Neuronal stem cell (in vitro differentiated cells): ENCODE measurements at regions not wholly inside any gene's neighbourhood (a gene's known extent, or its start where the extent isn't known, plus 50 kb on each side); places are given as distances from the start of the nearest gene placed in this dataset.

Experiments
- DNase-seq: peaks from one replicate; pipeline ENCODE4 v3.0.0-alpha.2; 2013; ENCODE audit warnings: low spot score
- H2AFZ ChIP-seq: one replicate; pipeline ENCODE4 v1.6.1; 2013; ENCODE audit warnings: mild to moderate bottlenecking, low read length, inconsistent platforms
- H2AK5ac ChIP-seq: 2 replicates; pipeline ENCODE4 v1.6.1; 2013; ENCODE audit warnings: low read depth, mild to moderate bottlenecking, inconsistent platforms, low read length, moderate library complexity, mixed read lengths
- H2BK120ac ChIP-seq: 2 replicates; pipeline ENCODE4 v1.6.1; 2013; ENCODE audit warnings: low read depth, mild to moderate bottlenecking, inconsistent platforms, low read length, moderate library complexity, mixed read lengths
- H2BK12ac ChIP-seq: one replicate; pipeline ENCODE4 v1.6.1; 2013; ENCODE audit warnings: low read length, inconsistent platforms
- H2BK15ac ChIP-seq: 2 replicates; pipeline ENCODE4 v1.6.1; 2013; ENCODE audit warnings: mild to moderate bottlenecking, low read length, inconsistent platforms, mixed read lengths
- H2BK5ac ChIP-seq: one replicate; pipeline ENCODE4 v1.6.1; 2013; ENCODE audit warnings: inconsistent platforms, mild to moderate bottlenecking, low read length, moderate library complexity
- H3K14ac ChIP-seq: one replicate; pipeline ENCODE4 v1.6.1; 2013; ENCODE audit warnings: low read length, inconsistent platforms
- H3K18ac ChIP-seq: 2 replicates; pipeline ENCODE4 v1.6.1; 2013; ENCODE audit warnings: low read length, inconsistent platforms
- H3K23ac ChIP-seq: 2 replicates; pipeline ENCODE4 v1.6.1; 2013; ENCODE audit warnings: low read depth, mild to moderate bottlenecking, mixed read lengths, low read length, inconsistent platforms; ENCODE audit not compliant: poor library complexity
- H3K27ac ChIP-seq: replicated peaks from 3 replicates; pipeline ENCODE4 v1.5.1; 2013; ENCODE audit warnings: low read length, inconsistent platforms
- H3K27me3 ChIP-seq, 3 experiments: 2 replicates each; pipeline ENCODE4 v1.6.1; 2013; ENCODE audit warnings: low read length in 3 of 3, mild to moderate bottlenecking in 2 of 3, inconsistent platforms in 1 of 3, low read depth in 1 of 3, mixed read lengths in 1 of 3, moderate library complexity in 1 of 3; ENCODE audit not compliant: control insufficient read depth in 3 of 3, insufficient read depth in 3 of 3
- H3K36me3 ChIP-seq, 2 donors: replicated peaks in 1 of 2; 2 replicates each; pipeline ENCODE4 v1.6.1; 2013; ENCODE audit warnings: low read length in 2 of 2; ENCODE audit not compliant: control insufficient read depth in 2 of 2, insufficient read depth in 2 of 2
- H3K4ac ChIP-seq: 2 replicates; pipeline ENCODE4 v1.6.1; 2013; ENCODE audit warnings: inconsistent platforms, mild to moderate bottlenecking, low read length, moderate library complexity
- H3K4me1 ChIP-seq, 2 donors: 1 replicate in 1 of 2; 2 replicates in 1 of 2; pipeline ENCODE4 v1.6.1; 2013; ENCODE audit warnings: low read length in 2 of 2, low read depth in 1 of 2; ENCODE audit not compliant: control insufficient read depth in 2 of 2, insufficient read depth in 1 of 2
- H3K4me2 ChIP-seq: one replicate; pipeline ENCODE4 v1.6.1; 2013; ENCODE audit warnings: mild to moderate bottlenecking, low read length, inconsistent platforms; ENCODE audit not compliant: insufficient read depth, poor library complexity, severe bottlenecking
- H3K4me3 ChIP-seq, 2 donors: 2 replicates each; pipeline ENCODE4 v1.5.1; 2013; ENCODE audit warnings: low read length in 2 of 2, mild to moderate bottlenecking in 2 of 2, inconsistent platforms in 1 of 2, moderate library complexity in 1 of 2
- H3K79me1 ChIP-seq: one replicate; pipeline ENCODE4 v1.6.1; 2013; ENCODE audit warnings: low read depth, mild to moderate bottlenecking, inconsistent platforms, low read length, moderate library complexity
- H3K9ac ChIP-seq: one replicate; pipeline ENCODE4 v1.6.1; 2013; ENCODE audit warnings: mild to moderate bottlenecking, low read depth, low read length, inconsistent platforms; ENCODE audit not compliant: poor library complexity
- H3K9me3 ChIP-seq, 2 donors: replicated peaks in 1 of 2; 2 replicates each; pipeline versions ENCODE3 to v1.6.1; 2013; ENCODE audit warnings: low read length in 2 of 2, mild to moderate bottlenecking in 2 of 2, inconsistent platforms in 1 of 2, low read depth in 1 of 2, mixed read lengths in 1 of 2, moderate library complexity in 1 of 2; ENCODE audit not compliant: control insufficient read depth in 2 of 2, insufficient read depth in 1 of 2
- H4K8ac ChIP-seq: one replicate; pipeline ENCODE4 v1.6.1; 2013; ENCODE audit warnings: low read depth, mild to moderate bottlenecking, inconsistent platforms, low read length, moderate library complexity
- H4K91ac ChIP-seq: one replicate; pipeline ENCODE4 v1.6.1; 2013; ENCODE audit warnings: low read length, low read depth, mild to moderate bottlenecking, inconsistent platforms; ENCODE audit not compliant: poor library complexity
- WGBS, 2 donors: extraction: QIAGEN DNeasy Blood & Tissue Kit; methylation state at CpG; one replicate each; pipeline ENCODE4 v1.1.7; 2013; ENCODE audit warnings: missing lambda C conversion rate in 2 of 2, mixed read lengths in 1 of 2; ENCODE audit not compliant: insufficient read length in 2 of 2, insufficient replicate concordance in 1 of 2; ENCODE audit errors: extremely low coverage in 2 of 2; 5-methylcytosine and 5-hydroxymethylcytosine counted together

DNA sequence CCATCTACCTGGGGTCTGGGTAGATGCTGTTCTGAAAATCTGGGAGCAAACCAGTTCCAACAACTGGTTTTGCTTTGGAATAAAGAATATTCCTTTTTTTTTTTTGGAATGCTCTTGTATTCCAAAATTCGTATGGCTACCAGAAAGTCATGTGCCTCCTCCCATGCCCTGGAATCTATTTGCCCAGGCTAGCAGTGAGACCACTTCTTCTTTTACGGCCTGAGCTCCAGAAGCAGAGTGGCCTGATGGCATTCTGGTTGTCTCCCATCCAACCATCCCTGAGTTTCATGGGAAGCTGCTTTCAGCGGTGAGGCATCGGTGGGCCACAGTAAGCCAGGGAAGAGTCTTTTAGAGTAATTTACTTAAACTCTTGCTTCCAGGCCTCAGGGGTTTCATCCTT is 113.4 kb upstream of the RAB4A start:
- Histone ChIP-seq H2BK15ac (no peak overlapping the region), H4K91ac (no peak overlapping the region), H2BK5ac (no peak overlapping the region), H4K8ac (no peak overlapping the region), H3K9me3 (no peaks in the 10 kb centered on the region), H3K9ac (no peak overlapping the region), H2BK120ac (no peak overlapping the region), H3K14ac (no peak overlapping the region), H3K18ac (no peak overlapping the region), H3K4me1 (peaks cover 0 to 3% of the 10 kb centered on the region in 2 donors), H3K4me2 (no peak overlapping the region), H3K36me3 (no peaks in the 10 kb centered on the region), H2BK12ac (no peak overlapping the region), H3K79me1 (no peaks in the 10 kb centered on the region), H3K4ac (no peak overlapping the region), H3K27ac (no peak overlapping the region), H3K27me3 (peaks cover 0 to 17% (median 0%) of the 10 kb centered on the region in 3 experiments), H3K23ac (no peak overlapping the region), H2AFZ (no peak overlapping the region), H3K4me3 (no peak overlapping the region), H2AK5ac (no peak overlapping the region)
- no CpG with 5 or more reads among the region's 4 CpGs for WGBS, 2 donors
- DNase-seq = no peak

DNA sequence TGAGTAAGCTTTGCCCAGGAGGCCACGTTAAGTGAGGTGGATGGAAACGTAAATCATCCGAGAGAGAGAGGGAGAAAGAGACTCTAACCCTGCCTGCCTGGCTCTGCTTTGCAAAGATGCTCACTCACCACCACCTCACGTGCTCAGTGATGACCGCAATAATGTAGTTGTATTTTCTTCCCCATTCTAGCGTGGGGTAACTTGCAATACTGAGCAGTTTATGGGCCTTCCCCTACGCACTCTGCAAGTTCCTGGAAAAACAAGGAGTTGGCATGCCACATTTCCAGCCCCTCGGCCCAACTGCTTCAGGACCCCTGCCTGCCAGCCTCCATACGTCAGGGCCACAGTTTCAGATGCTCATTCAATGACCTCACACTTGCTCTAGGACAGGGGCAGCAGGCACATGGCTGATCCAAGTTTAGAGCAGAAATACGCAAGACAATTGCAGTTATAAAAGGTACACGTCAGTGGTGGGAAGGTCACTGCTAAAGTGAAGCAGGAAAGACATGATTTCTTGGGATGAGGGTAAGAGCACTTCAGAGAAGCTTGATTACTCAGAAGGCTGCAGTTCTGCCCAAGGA is 112.5 kb upstream of the RAB4A start:
- H3K79me1 ChIP-seq = no peaks in the 10 kb centered on the region
- no peak overlapping the region for H3K18ac ChIP-seq
- H3K4me1 ChIP-seq = peaks cover 0 to 3% of the 10 kb centered on the region in 2 donors
- H3K4ac ChIP-seq = no peak overlapping the region
- H2BK120ac ChIP-seq = no peak overlapping the region
- H3K9me3 ChIP-seq = no peaks in the 10 kb centered on the region
- DNase-seq = no peak
- H3K4me2 ChIP-seq = no peak overlapping the region
- H3K27ac ChIP-seq = no peak overlapping the region
- H4K8ac ChIP-seq = no peak overlapping the region
- H2BK5ac ChIP-seq = no peak overlapping the region
- no peak overlapping the region for H2BK15ac ChIP-seq
- H3K27me3 ChIP-seq = peaks cover 0 to 17% (median 0%) of the 10 kb centered on the region in 3 experiments
- no peak overlapping the region for H4K91ac ChIP-seq
- no peak overlapping the region for H2AK5ac ChIP-seq
- H3K36me3 ChIP-seq = no peaks in the 10 kb centered on the region
- no peak overlapping the region for H3K14ac ChIP-seq
- peak overlapping the region; percentile 12 for H3K23ac ChIP-seq
- WGBS, 2 donors = no CpG with 5 or more reads among the region's 11 CpGs
- H2BK12ac ChIP-seq = no peak overlapping the region
- H3K4me3 ChIP-seq = no peak overlapping the region
- peak overlapping the region; percentile 3 for H3K9ac ChIP-seq
- H2AFZ ChIP-seq = no peak overlapping the region

DNA sequence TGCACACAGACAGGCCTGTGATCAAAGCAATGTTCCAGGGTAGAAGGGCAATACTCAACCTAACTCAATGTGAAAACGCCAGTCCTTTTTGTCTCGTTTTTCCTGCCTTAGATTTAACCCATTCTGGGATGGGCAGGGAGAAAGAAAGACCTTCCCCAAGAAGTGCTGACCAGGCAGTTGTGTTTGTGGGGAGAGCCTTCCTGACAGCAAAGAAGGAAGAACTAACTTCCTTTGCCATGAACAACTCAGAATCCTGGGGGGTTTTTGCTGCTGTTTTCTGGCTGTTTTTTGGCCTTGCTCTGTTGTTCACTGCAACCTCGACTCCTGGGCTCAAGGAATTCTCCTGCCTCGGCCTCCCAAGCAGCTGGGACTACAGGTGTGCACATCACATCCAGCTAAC is 112.0 kb upstream of the RAB4A start:
- H3K4me1 ChIP-seq = peaks cover 0 to 3% of the 10 kb centered on the region in 2 donors

DNA sequence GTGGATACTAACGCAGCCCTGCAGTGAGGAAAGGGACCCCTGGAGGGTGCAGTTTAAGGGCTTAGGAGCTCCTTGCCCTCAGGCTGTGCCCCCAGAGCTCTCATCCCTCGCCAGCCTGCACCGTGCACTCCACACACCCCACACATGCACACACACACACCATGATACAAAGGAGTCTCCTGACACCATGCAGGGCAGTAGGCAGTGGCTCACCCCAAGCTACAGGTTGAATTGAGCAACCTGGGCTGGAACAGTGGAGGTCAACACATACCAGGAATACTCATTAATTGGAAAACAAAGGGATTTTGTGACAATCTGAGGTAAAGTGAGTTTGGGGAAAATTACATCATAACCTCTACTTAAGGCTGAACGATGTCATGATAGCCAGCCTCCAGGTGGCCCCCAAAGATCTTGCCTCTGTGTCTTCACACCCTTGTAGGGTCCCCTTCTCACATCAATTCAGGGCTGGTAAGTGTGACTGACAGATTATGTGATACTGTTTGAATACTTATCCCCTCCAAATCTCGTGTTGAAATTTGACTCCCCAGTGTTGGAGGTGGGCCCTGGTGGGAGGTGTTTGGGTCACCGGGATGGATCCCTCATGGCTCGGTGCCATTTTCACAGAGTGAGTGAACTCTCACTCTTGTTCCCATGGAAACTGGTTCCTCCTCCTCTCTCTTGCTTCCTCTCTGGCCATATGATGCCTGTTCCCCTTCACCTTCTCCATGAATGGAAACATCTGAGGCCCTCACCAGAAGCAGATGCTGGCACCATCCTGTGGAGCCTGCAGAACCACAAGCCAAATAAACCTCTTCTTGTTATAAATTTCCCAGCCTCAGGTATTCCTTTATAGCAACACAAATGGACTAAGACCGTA is 111.0 kb upstream of the RAB4A start:
- H3K4me2 ChIP-seq = no peak overlapping the region
- H2BK12ac ChIP-seq = no peak overlapping the region
- H3K9me3 ChIP-seq = no peaks in the 10 kb centered on the region
- peak overlapping the region; percentile 32 for H3K14ac ChIP-seq
- no peak overlapping the region for H2BK120ac ChIP-seq
- no peak overlapping the region for H3K27ac ChIP-seq
- no peaks in the 10 kb centered on the region for H3K79me1 ChIP-seq
- WGBS, 2 donors = no CpG with 5 or more reads among the region's 8 CpGs
- H3K18ac ChIP-seq = no peak overlapping the region
- no peak overlapping the region for H2BK5ac ChIP-seq
- H2AK5ac ChIP-seq = peak overlapping the region; percentile 51
- no peaks in the 10 kb centered on the region for H3K36me3 ChIP-seq
- no peak overlapping the region for H4K91ac ChIP-seq
- H3K23ac ChIP-seq = no peak overlapping the region
- H3K4me1 ChIP-seq = peaks cover 0 to 3% of the 10 kb centered on the region in 2 donors
- H3K4ac ChIP-seq = no peak overlapping the region
- H3K27me3 ChIP-seq = peaks cover 0 to 12% (median 0%) of the 10 kb centered on the region in 3 experiments
- no peak overlapping the region for H2BK15ac ChIP-seq
- H3K4me3 ChIP-seq = no peak overlapping the region
- no peak overlapping the region for H4K8ac ChIP-seq
- no peak for DNase-seq
- no peak overlapping the region for H3K9ac ChIP-seq
- no peak overlapping the region for H2AFZ ChIP-seq

More for the DNA sequence above, 112.0 kb upstream of the RAB4A start:
- Histone ChIP-seq H3K9me3 (no peaks in the 10 kb centered on the region), H3K4me3 (no peak overlapping the region), H3K79me1 (no peaks in the 10 kb centered on the region), H3K4me2 (no peak overlapping the region), H3K27ac (no peak overlapping the region), H2AFZ (no peak overlapping the region), H2AK5ac (no peak overlapping the region), H2BK5ac (no peak overlapping the region), H3K18ac (no peak overlapping the region), H4K91ac (no peak overlapping the region), H3K14ac (no peak overlapping the region), H3K36me3 (no peaks in the 10 kb centered on the region), H4K8ac (no peak overlapping the region), H2BK15ac (no peak overlapping the region), H2BK120ac (no peak overlapping the region), H2BK12ac (no peak overlapping the region), H3K4ac (no peak overlapping the region), H3K9ac (no peak overlapping the region), H3K27me3 (peaks cover 0 to 17% (median 0%) of the 10 kb centered on the region in 3 experiments), H3K23ac (peak overlapping the region; percentile 12)
- DNase-seq = no peak
- WGBS, 2 donors = no CpG with 5 or more reads among the region's 4 CpGs
